ENCODE measurements at regions not wholly inside any gene's neighbourhood (a gene's known extent, or its start where the extent isn't known, plus 50 kb on each side); places are given as distances from the start of the nearest gene placed in this dataset.

- DNase-seq: no peak
Observed at GRCh38 chr3:157794771-157795170, 291.6 kb upstream of the VEPH1 start.

DNA sequence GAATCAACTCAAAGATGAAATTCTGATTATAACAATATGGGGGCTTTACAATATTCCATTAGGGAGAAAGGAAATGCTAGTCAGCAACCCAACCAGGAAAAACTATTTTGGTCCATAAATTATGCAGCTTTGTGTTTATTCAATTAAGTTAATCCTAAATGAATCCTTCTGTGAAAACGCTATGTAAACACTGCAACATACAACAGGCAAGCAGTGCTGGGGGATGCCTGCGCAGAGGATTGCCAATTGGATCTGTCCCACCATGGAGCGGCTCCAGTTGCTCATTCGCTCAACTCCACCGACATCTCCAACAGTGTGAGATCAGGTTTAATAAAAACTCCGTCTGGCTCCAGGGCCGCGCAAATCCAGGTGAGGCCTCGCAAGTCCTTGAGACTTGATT lies 290.5 kb upstream of the VEPH1 start:
- no peak for DNase-seq

DNA sequence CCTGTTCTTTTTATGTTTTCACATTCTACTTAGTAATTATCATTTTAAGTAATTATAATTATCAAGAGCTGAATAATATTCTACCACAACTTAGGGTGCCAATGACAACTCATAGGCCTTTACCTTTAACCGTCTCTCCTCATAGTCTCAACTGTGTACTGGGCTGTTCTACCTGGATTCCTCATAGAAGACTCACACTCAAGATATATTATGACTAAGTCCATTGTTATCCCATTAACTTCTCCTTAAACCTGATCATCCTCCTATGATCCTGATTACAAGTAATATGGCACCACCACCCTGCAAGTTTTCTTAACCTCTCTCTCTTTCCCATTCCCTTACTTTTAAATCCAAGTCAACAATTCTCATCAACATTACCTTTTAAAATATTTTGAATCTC lies 285.9 kb upstream of the VEPH1 start:
- DNase-seq: no peak

DNA sequence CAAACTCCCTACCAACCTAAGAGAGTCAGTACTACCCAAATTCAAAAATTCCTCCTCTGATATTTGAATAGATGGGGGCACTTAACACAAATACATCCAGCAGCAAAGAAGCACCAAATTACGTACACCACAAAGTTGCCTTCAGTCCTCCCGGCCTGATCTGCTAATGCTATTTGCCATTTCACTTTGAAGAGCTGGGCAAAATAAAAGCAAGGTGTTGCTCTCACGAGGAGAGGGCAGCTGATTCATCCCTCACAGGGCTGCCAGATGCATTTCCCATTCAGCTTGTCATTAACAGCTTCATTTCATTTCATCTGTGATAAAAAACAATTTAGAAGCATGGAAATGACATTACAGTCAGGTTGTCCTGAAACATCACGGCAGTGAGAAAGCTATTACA lies 283.4 kb upstream of the VEPH1 start:
- DNase-seq: no peak

- DNase-seq: no peak
Observed at GRCh38 chr3:157786211-157786610, 283.0 kb upstream of the VEPH1 start.

GRCh38 chr3:157785102-157785826 lies 282.0 kb upstream of the VEPH1 start:
- DNase-seq: no peak

GRCh38 chr3:157782236-157782635 lies 279.0 kb upstream of the VEPH1 start:
- DNase-seq: no peak

DNA sequence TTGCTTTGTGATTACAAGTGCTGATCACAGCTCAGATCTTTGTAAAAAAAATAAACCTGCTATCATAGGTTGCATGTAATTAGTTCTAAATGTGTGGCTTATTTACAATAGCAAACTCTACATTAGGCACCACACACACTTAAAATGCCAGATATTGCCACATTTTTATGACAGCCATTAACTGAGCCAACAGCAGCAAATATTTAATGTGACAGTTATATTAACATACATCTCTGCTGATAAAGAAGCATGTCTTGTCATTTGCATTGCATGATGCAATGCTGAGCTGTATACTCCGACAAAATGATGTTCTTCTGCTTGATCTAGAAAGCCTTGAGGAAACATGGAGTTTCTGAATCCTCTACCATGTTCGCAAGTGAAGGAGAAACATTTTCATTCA lies 273.6 kb upstream of the VEPH1 start:
- no peak for DNase-seq

GRCh38 chr3:157775446-157775845 lies 272.2 kb upstream of the VEPH1 start:
- no peak for DNase-seq

- no peak for DNase-seq
Observed at GRCh38 chr3:157769378-157769777, 266.2 kb upstream of the VEPH1 start.

GRCh38 chr3:157767607-157768006 lies 264.4 kb upstream of the VEPH1 start:
- DNase-seq: no peak

GRCh38 chr3:157763644-157764043 lies 260.4 kb upstream of the VEPH1 start:
- DNase-seq: no peak

GRCh38 chr3:157759311-157759710 lies 256.1 kb upstream of the VEPH1 start:
- no peak for DNase-seq

GRCh38 chr3:157755233-157755632 lies 252.0 kb upstream of the VEPH1 start:
- no peak for DNase-seq

GRCh38 chr3:157754451-157754850 lies 251.2 kb upstream of the VEPH1 start:
- DNase-seq: no peak

DNA sequence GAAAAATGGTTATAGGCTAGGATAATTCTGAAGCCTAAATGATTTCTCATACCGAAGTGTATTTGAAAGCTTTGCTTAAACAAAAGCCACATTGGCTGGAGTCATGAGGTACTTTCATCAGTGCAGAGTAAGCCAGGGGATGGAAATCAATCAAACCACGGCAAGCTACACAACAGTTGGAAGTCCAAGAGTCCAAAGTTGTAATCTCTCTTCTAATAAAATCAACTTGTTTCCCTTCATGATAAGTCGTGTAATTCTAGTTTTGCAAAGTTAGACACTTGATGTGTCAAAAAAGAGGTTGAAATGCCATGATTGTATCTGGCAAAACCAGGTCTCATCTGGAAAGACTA lies 250.5 kb upstream of the VEPH1 start:
- no peak for DNase-seq

- no peak for DNase-seq
Observed at GRCh38 chr3:157752956-157753786, 250.0 kb upstream of the VEPH1 start.

DNA sequence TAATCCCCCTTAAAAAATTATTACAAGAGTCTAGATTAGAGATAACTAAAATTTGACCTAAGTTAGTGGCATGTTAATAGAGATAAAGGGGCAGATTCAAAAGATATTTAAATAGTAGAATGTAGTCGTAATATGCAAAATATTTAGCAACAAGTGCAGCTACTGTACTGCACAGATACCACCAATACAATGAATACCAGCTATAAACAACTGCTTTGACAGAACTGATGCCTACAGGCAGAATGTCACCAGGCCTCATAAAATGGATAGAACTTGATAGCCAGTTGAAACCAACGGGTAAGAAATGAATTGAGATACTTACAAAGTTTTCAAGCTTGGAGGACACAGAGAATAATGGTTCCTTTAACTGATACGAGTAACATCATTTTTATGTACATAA lies 249.3 kb upstream of the VEPH1 start:
- DNase-seq: no peak

DNA sequence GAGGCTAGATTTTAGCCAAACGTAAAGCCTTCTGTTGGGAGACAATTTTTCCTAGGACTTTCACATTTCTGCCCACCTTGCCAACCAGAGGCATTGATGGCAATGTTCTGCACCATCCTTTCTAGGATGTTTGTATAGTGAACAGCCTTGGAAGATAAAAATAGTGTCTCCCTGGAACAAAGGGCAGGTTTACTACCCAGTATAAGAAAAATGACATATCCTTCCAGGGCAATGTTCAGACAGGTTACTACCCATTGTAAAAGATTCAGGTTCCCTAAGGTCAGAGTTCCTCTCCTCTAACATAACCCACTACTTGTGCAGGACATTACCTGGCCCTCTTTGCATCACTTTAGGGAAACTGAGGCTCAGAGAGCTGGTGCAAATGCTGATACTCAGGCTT lies 248.2 kb upstream of the VEPH1 start:
- DNase-seq: no peak

- DNase-seq: no peak
Observed at GRCh38 chr3:157746391-157746790, 243.2 kb upstream of the VEPH1 start.

GRCh38 chr3:157741607-157742006 lies 238.4 kb upstream of the VEPH1 start:
- no peak for DNase-seq

DNA sequence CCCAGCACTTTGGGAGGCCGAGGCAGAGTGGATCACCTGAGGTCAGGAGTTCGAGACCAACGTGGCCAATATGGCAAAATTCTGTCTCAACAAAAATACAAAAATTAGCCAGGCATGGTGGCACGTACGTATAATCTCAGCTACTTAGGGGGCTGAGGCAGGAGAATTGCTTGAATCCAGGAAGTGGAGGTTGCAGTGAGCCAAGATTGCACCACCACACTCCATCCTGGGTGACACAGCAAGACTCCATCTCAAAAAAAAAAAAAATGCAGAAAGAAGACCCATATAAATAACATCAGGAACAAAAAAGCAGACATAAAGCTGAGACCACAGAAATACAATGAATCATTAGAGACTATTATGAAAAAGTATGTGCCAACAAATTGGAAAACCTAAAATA lies 235.2 kb upstream of the VEPH1 start:
- no peak for DNase-seq

- no peak for DNase-seq
Observed at GRCh38 chr3:157718800-157719199, 215.6 kb upstream of the VEPH1 start.

DNA sequence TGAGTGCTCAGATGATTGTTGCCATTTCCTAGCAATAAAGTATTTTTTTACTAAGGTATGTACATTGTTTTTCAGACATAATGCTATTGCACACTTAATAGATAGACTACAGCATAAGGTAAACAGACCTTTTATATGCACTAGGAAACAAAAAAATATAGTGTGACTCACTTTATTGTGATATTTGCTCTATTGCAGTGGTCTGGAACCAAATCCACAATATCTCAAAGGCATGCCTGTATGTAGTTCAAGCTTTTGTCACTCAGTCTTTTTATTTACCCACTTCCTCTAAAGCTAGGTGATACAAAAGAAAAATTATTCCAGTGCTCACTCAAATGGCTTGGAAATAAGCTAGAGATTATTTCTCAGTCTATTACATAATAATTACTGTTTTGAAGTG lies 209.9 kb upstream of the VEPH1 start:
- DNase-seq: no peak

DNA sequence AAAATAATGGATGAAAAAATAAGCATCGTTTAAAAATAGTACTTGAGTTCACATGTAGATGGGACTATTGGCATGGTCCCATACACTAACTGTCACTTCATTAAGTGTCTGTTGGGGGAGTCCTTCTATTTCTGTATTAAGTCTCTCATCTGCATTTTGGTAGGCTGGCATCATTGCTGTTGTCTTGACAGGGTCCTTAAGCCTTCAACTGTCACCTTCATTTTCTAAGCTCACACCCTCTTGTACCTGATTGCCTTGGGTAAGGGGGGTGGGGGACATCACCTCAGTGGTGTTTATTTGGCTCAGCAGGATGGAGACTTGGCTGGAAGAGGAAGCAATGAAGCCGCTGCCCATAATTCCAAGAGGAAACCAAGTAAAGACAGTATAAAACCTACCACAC lies 202.0 kb upstream of the VEPH1 start:
- DNase-seq: no peak

Measured in DMS79 (cell line).